ENCODE measurements at regions not wholly inside any gene's neighbourhood (a gene's known extent, or its start where the extent isn't known, plus 50 kb on each side); places are given as distances from the start of the nearest gene placed in this dataset.
"Not testable (repeated sequence)": the region's sequence is repeated elsewhere in the genome, so short reads cannot be mapped to it uniquely, and the experiment has no call there.

GRCh38 chr4:124997124-124997523, 284.6 kb upstream of the ANKRD50 start:
- no peak for DNase-seq (ENCODE audit: low read depth, low spot score)

DNA sequence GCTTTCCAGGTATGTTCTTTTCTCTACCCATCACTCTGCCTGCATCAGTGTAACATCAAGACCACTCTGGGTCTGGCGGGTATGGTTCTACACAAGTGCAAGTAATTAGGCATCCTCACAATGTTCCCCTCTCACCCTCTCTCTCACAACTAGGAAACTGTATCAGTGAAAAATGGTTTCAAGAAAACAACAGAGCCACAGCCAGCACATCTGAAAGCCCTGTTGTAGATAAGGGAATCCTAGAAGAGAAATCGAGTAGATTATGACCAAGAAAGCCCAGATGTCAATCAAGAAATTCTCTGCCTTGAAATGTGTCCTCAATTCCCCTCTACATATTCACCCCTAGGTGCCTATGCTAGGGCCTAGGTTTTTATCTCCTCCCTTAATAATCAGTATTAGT, 281.3 kb upstream of the ANKRD50 start:
- DNase-seq (ENCODE audit: low read depth, low spot score) = no peak

GRCh38 chr4:124990398-124990797, 277.9 kb upstream of the ANKRD50 start:
- DNase-seq (ENCODE audit: low read depth, low spot score) = no peak

- DNase-seq (ENCODE audit: low read depth, low spot score) = no peak
Observed at GRCh38 chr4:124980276-124980752, 267.8 kb upstream of the ANKRD50 start.

GRCh38 chr4:124978536-124978935, 266.0 kb upstream of the ANKRD50 start:
- DNase-seq (ENCODE audit: low read depth, low spot score) = not testable (repeated sequence)

- DNase-seq (ENCODE audit: low read depth, low spot score) = no peak
Observed at GRCh38 chr4:124977045-124977444, 264.5 kb upstream of the ANKRD50 start.

DNA sequence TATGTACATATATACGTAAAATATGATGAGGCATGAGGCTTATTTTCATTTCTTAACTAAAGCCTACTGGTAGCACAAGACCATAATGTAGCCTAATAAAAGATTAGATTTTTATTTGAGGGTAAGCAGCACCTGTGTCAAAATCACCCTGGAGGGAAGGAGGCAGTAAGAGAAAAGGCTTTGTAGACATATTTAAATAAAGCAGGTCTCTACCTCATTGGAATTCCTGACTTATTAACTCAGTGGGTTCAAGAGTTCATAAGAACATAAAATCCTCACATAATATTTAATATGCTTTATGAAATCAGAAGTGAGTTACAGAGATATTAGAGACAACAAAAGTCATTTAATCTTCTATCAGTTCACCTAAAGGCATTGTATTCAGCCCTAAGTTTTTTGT, 261.6 kb upstream of the ANKRD50 start:
- DNase-seq (ENCODE audit: low read depth, low spot score) = no peak

GRCh38 chr4:124973716-124974115, 261.2 kb upstream of the ANKRD50 start:
- DNase-seq (ENCODE audit: low read depth, low spot score) = no peak

- no peak for DNase-seq (ENCODE audit: low read depth, low spot score)
Observed at GRCh38 chr4:124970011-124970410, 257.5 kb upstream of the ANKRD50 start.

GRCh38 chr4:124965497-124965891, 253.0 kb upstream of the ANKRD50 start:
- DNase-seq (ENCODE audit: low read depth, low spot score) = no peak

DNA sequence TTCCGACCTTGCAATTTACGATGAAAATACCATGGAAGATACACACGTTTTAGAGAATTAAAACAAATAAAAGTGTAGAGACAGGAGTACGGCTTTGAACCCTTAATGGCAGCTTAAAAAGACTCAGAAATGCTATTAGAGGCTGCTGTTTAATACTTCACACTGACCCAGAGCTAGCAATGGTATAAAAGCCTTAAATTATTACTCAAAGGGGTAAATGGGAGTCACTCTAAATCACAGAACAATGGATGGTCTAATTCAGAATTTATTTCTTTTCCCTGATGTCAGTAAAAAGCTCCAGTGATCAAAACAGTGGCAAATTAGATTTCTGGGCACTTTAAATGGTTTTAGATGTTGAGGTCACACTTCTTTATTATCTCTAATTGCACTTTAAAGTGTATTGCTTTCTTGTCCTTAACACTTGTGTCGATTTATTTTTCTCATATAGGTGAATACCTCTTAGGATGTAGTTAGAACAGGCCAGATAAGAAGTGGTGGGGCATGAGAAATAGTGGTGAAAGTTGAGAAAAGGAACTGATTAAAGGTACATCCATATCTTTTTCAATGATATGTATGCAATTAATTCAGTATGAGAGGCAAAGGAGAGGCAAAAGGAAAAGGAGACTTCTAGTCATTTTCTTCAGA, 252.4 kb upstream of the ANKRD50 start:
- DNase-seq (ENCODE audit: low read depth, low spot score) = no peak

GRCh38 chr4:124964251-124964650, 251.7 kb upstream of the ANKRD50 start:
- DNase-seq (ENCODE audit: low read depth, low spot score) = no peak

GRCh38 chr4:124961138-124961750, 248.7 kb upstream of the ANKRD50 start:
- DNase-seq (ENCODE audit: low read depth, low spot score) = no peak

- DNase-seq (ENCODE audit: low read depth, low spot score) = no peak
Observed at GRCh38 chr4:124958847-124959246, 246.3 kb upstream of the ANKRD50 start.

GRCh38 chr4:124955476-124955875, 242.9 kb upstream of the ANKRD50 start:
- DNase-seq (ENCODE audit: low read depth, low spot score) = no peak

DNA sequence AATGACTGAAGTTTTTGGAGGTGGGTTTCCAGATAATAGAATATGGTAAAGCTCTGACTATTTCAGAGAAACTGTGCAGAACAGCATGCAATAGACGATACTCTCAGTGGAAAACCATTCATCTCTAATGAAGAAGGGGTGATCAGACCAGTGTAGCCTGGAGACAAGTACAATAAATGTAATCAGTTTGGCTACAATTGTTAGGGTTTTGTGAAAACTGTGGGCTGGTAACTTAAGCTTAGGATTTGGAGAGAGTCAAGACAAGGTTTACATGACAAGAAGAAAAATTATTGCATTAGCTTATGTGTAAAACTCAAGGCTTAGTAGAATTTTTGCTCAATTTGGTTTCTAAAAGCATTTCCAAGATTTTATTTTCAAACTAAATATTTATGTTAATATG, 241.5 kb upstream of the ANKRD50 start:
- DNase-seq (ENCODE audit: low read depth, low spot score) = no peak

- no peak for DNase-seq (ENCODE audit: low read depth, low spot score)
Observed at GRCh38 chr4:124953486-124953885, 241.0 kb upstream of the ANKRD50 start.

GRCh38 chr4:124953061-124953460, 240.5 kb upstream of the ANKRD50 start:
- DNase-seq (ENCODE audit: low read depth, low spot score) = no peak

- DNase-seq (ENCODE audit: low read depth, low spot score) = no peak
Observed at GRCh38 chr4:124952601-124953000, 240.1 kb upstream of the ANKRD50 start.

DNA sequence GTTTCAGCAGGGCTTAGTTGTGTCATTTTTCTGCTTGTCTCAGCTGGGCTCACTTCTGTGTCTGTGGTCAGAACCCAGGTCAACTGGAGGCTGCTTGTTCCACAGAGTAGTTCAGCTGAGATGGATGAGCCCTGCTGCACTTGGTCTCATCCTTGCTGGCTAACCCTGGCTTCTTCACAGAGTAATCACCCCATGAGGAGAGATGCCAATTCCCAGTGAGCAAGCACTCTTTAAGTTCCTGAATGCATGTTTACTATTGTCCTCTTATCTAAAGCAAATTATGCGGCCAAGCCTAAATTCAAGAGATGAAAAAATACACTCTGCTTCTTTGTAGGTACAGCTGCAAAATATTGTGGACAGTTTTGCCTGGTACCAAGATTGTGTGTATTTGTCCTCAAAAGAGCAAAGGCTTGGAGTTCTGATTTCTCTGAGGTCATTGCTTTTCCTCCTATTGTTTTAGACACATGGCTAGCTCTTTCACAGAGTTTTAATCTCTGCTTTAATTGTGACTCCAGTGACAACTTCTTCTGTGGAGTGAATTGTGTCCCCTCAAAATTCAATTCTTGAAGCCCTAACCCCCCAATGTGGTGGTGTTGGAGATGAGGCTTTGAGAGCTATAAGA, 236.6 kb upstream of the ANKRD50 start:
- peak; percentile 63 for DNase-seq (ENCODE audit: low read depth, low spot score)

DNA sequence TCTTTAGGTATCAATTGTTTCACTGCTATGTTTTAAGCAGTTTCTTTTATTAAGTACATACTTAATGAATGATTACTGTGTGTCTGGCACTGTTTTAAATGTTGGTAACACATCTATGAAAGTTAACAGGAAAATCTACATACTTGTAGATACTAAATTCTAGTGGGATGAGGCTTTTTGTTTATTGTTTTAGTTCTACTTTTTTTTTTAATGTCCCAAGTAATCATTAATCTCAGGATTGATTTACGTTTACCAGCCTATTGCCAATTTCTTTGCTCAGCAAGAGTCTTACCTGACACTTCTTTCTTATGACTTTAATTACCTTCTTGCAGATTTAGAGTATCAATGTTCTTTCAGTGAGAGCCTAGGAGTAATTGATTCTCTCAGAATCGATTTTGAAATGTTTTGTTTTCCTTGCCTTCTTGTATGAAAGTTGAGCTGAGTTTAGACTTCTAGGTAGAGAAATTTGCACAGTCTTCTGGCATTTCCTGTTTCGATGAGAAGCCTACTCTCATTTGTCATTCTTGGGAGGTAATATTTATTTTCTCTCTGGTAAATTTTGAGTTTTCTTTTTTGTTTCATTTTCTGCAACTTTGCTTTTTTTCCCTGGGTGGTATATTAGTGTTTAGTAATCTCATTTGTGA, 235.2 kb upstream of the ANKRD50 start:
- DNase-seq (ENCODE audit: low read depth, low spot score) = no peak

DNA sequence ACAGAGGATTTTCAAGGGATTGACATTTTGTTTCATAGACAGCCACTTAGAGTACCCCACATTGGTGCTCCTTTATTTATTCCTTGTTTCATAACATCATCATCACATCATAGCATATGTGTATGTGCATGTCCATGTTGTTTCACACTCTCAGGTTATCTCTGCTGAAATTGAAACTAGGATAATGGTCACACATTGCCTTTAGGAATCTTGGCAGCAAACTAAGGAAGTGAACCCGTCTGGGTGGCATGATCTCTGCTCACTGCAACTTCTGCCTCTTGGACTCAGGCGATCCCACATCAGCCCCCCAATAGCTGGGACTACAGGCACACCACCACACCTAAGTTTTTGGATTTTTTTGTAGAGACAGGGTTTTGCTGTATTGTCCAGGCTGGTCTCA, 234.2 kb upstream of the ANKRD50 start:
- DNase-seq (ENCODE audit: low read depth, low spot score) = no peak

All from pulmonary artery endothelial cell (primary cell).